Smooth muscle cell (in vitro differentiated cells): ENCODE measurements at regions not wholly inside any gene's neighbourhood (a gene's known extent, or its start where the extent isn't known, plus 50 kb on each side); places are given as distances from the start of the nearest gene placed in this dataset.
"Not testable (repeated sequence)": the region's sequence is repeated elsewhere in the genome, so short reads cannot be mapped to it uniquely, and the experiment has no call there.

Experiments used
- DNase-seq: peaks from one replicate; lab custom pipeline; 2025; ENCODE audit not compliant: unreplicated experiment; lab: John Stamatoyannopoulos, UW
- H2AFZ ChIP-seq: fragments of 200-600 bp; sonication (generic); 2 replicates; pipeline ENCODE4 v1.6.0; 2016; ENCODE audit warnings: antibody characterized with exemption, low read depth, mild to moderate bottlenecking
- H3F3A ChIP-seq: fragments of 200-600 bp; sonication (generic); 2 replicates; pipeline ENCODE4 v1.6.0; 2017; ENCODE audit warnings: antibody characterized with exemption, low read depth
- H3K27ac ChIP-seq: fragments of 200-600 bp; sonication (generic); 2 replicates; pipeline ENCODE4 v1.5.1; 2016; ENCODE audit warnings: low read depth, mild to moderate bottlenecking
- H3K27me3 ChIP-seq: fragments of 200-600 bp; sonication (generic); 2 replicates; pipeline ENCODE4 v1.6.1; 2016; ENCODE audit warnings: low read depth, mild to moderate bottlenecking
- H3K36me3 ChIP-seq: fragments of 200-600 bp; sonication (generic); 2 replicates; pipeline ENCODE4 v1.5.1; 2016; ENCODE audit warnings: low read depth
- H3K4me1 ChIP-seq: fragments of 200-600 bp; sonication (generic); 2 replicates; pipeline ENCODE4 v1.5.1; 2016; ENCODE audit warnings: low read depth
- H3K4me2 ChIP-seq: fragments of 200-600 bp; sonication (generic); 2 replicates; pipeline ENCODE4 v1.6.0; 2016; ENCODE audit warnings: mild to moderate bottlenecking
- H3K4me3 ChIP-seq: fragments of 200-600 bp; sonication (generic); 2 replicates; pipeline ENCODE4 v1.5.1; 2016; ENCODE audit warnings: mild to moderate bottlenecking
- H3K79me2 ChIP-seq: fragments of 200-600 bp; sonication (generic); 2 replicates; pipeline ENCODE4 v1.6.0; 2016; ENCODE audit warnings: low read depth, mild to moderate bottlenecking
- H3K9ac ChIP-seq: fragments of 200-600 bp; sonication (generic); 2 replicates; pipeline ENCODE4 v1.6.0; 2016; ENCODE audit warnings: low read depth
- H3K9me3 ChIP-seq: fragments of 200-600 bp; sonication (generic); replicated peaks from 2 replicates; pipeline ENCODE4 v1.5.1; 2016; ENCODE audit warnings: low read depth
- H4K20me1 ChIP-seq: fragments of 200-600 bp; sonication (generic); 2 replicates; pipeline ENCODE4 v1.6.0; 2016; ENCODE audit warnings: low read depth
- WGBS: methylation state at CpG from one replicate; pipeline ENCODE4 v1.1.7; 2016; ENCODE audit warnings: low lambda C conversion rate; 5-methylcytosine and 5-hydroxymethylcytosine counted together
- TF ChIP-seq, protein P1 (sequence below): fragments of 200-600 bp; sonication (generic); IDR thresholded peaks from 2 replicates; pipeline ENCODE4 v1.5.1; 2017; ENCODE audit warnings: borderline replicate concordance, mild to moderate bottlenecking, antibody characterized with exemption; ENCODE audit not compliant: insufficient read depth, poor library complexity, severe bottlenecking

DNA sequence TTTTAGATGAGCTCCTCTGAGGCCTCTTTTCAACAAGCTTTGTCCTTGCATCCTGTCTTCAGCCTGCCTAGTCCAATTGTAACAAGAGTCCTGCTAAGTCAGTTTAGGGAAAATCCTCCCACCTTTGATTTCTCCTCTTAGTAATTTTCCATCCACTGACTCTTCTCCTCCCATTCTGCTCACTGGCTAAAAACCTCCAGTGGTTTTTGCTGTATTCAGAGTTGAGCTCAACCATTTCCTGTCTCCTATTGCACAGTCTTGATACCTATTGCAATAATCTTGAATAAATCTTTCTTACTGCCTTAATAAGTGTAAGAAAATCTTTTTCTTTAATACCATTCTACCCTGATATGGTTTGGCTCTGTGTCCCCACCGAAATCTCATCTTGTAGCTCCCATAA, 117.8 kb upstream of the ENPP6 start:
- Histone ChIP-seq H3K4me1 (no peaks in the 10 kb centered on the region), H3K9ac (no peak overlapping the region), H3K4me3 (no peak overlapping the region), H4K20me1 (no peaks in the 10 kb centered on the region), H3K36me3 (no peaks in the 10 kb centered on the region), H3K27me3 (no peaks in the 10 kb centered on the region), H3K4me2 (no peak overlapping the region), H3K79me2 (no peaks in the 10 kb centered on the region), H3K9me3 (no peaks in the 10 kb centered on the region), H2AFZ (no peak overlapping the region), H3F3A (no peaks in the 10 kb centered on the region), H3K27ac (no peak overlapping the region)
- TF ChIP-seq, protein P1, sequence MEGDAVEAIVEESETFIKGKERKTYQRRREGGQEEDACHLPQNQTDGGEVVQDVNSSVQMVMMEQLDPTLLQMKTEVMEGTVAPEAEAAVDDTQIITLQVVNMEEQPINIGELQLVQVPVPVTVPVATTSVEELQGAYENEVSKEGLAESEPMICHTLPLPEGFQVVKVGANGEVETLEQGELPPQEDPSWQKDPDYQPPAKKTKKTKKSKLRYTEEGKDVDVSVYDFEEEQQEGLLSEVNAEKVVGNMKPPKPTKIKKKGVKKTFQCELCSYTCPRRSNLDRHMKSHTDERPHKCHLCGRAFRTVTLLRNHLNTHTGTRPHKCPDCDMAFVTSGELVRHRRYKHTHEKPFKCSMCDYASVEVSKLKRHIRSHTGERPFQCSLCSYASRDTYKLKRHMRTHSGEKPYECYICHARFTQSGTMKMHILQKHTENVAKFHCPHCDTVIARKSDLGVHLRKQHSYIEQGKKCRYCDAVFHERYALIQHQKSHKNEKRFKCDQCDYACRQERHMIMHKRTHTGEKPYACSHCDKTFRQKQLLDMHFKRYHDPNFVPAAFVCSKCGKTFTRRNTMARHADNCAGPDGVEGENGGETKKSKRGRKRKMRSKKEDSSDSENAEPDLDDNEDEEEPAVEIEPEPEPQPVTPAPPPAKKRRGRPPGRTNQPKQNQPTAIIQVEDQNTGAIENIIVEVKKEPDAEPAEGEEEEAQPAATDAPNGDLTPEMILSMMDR = no peak
- no peak for DNase-seq
- WGBS = 0% methylated on average over 1 of the region's 1 CpG

DNA sequence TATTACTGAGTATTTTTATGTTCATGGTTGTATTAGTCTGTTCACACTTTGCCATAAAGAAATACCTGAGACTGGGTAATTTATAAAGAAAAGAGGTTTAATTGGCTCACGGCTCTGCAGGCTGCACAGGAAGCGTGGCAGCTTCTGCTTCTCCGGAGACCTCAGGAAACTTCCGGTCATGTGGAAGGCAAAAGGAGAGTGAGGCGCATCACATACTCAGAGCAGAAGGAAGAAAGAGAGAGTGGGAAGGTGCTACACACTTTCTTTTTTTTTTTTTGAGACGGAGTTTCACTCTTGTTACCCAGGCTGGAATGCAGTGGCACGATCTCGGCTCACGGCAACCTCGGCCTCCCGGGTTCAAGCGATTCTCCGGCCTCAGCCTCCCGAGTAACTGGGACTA, 115.8 kb upstream of the ENPP6 start:
- H3F3A ChIP-seq, H3K79me2 ChIP-seq: not testable (repeated sequence)

DNA sequence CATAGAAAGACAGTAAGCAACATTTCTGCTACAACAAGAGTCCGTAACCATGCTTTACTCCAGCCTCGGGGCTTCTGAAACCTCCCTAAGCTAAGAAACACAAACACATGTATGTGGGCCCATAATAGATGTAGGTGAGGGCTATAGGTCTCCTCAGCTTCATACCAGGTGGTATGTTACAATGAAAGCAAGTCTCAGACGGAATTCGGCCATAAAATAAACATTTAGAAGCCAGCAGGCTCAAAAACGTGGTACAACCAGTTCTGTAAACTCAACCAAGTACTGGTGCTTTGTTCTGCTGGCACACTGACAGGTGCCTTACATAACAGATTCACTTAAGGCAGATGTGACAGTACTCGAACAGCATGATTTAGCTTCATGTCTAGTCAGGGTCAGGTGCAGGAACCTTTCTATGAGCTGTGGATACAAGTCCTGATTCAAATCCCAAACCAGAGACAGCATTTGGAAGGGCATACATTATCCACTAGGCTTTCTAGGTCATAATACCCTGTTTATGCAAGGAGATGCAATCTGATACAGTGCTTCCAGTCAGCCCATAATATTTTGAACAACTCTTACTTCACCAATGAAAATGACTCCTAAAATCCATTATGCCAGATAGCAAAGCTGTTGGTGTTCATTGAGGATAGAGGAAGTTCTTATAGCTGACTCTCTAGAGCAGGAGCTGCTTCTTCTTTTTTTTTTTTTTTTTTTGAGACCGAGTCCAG, 113.8 kb upstream of the ENPP6 start:
- no peaks in the 10 kb centered on the region for H3K9me3 ChIP-seq
- no peaks in the 10 kb centered on the region for H3K27me3 ChIP-seq
- TF ChIP-seq, protein P1 = no peak
- no peaks in the 10 kb centered on the region for H3K79me2 ChIP-seq
- no peaks in the 10 kb centered on the region for H3K36me3 ChIP-seq
- DNase-seq = no peak
- WGBS = 77% methylated on average over 7 of the region's 7 CpGs
- no peaks in the 10 kb centered on the region for H3K4me1 ChIP-seq
- H2AFZ ChIP-seq = no peak overlapping the region
- no peaks in the 10 kb centered on the region for H4K20me1 ChIP-seq
- H3K9ac ChIP-seq = no peak overlapping the region
- no peak overlapping the region for H3K4me2 ChIP-seq
- H3K4me3 ChIP-seq = no peak overlapping the region
- no peak overlapping the region for H3K27ac ChIP-seq
- H3F3A ChIP-seq = no peaks in the 10 kb centered on the region

More for the DNA sequence above, 115.8 kb upstream of the ENPP6 start:
- not testable (repeated sequence) for H3K27me3 ChIP-seq, H4K20me1 ChIP-seq, H3K4me1 ChIP-seq, DNase-seq, H3K27ac ChIP-seq, H2AFZ ChIP-seq, H3K9ac ChIP-seq, H3K9me3 ChIP-seq, H3K4me2 ChIP-seq, H3K36me3 ChIP-seq, H3K4me3 ChIP-seq
- 95% methylated on average over 10 of the region's 14 CpGs for WGBS

DNA sequence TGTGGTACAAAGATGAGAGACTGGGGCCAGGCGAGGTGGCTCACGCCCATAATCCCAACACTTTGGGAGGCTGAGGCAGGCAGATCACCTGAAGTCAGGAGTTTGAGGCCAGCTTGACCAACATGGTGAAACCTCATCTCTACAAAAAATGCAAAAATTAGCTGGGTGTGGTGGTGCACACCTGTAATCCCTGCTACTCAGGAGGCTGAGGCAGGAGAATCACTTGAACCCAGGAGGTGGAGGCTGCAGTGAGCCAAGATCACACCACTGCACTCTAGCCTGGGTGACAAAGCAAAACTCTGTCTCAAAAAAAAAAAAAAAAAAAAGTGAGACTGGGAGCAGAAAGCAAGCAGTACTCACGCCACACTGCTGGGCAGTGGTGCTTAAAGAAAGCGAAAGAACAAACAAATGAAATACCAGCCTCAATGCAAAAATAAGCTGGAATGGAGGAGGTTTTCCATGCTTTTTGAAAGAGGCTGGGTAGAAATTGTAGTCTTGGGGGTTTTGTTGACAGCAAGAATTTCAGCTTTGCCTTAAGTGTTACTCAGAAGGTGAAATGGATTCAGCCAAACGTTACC, 112.9 kb upstream of the ENPP6 start:
- not testable (repeated sequence) for H3K27me3 ChIP-seq, H3K4me1 ChIP-seq, H2AFZ ChIP-seq, H3K9me3 ChIP-seq, H3K4me3 ChIP-seq, H3K79me2 ChIP-seq, H3F3A ChIP-seq, H4K20me1 ChIP-seq, H3K27ac ChIP-seq, H3K9ac ChIP-seq, H3K4me2 ChIP-seq, H3K36me3 ChIP-seq, DNase-seq
- 91% methylated on average over 5 of the region's 5 CpGs for WGBS
